H9 (cell line): ENCODE measurements at regions not wholly inside any gene's neighbourhood (a gene's known extent, or its start where the extent isn't known, plus 50 kb on each side); places are given as distances from the start of the nearest gene placed in this dataset.

Source experiments
- DNase-seq: peaks from one replicate; pipeline ENCODE4 v3.0.0-alpha.2; 2017
- H2AFZ ChIP-seq: one replicate; pipeline ENCODE4 v1.6.1; 2013; ENCODE audit warnings: mild to moderate bottlenecking, low read length, control low read depth, moderate library complexity
- H2AK5ac ChIP-seq: 2 replicates; pipeline ENCODE4 v1.6.1; 2013; ENCODE audit warnings: low read length, control low read depth, mixed read lengths; ENCODE audit not compliant: insufficient read length
- H2BK120ac ChIP-seq: one replicate; pipeline ENCODE4 v1.6.1; 2013; ENCODE audit warnings: low read depth, mild to moderate bottlenecking, low read length, control low read depth, inconsistent platforms; ENCODE audit not compliant: poor library complexity, severe bottlenecking
- H2BK12ac ChIP-seq: 2 replicates; pipeline ENCODE4 v1.6.1; 2013; ENCODE audit warnings: low read length, control low read depth, mixed read lengths, low read depth; ENCODE audit not compliant: insufficient read length
- H2BK15ac ChIP-seq: 2 replicates; pipeline ENCODE4 v1.6.1; 2013; ENCODE audit warnings: low read depth, low read length, control low read depth
- H2BK20ac ChIP-seq: one replicate; pipeline ENCODE4 v1.6.1; 2013; ENCODE audit warnings: low read depth, mild to moderate bottlenecking, low read length, control low read depth, inconsistent platforms; ENCODE audit not compliant: poor library complexity, severe bottlenecking
- H2BK5ac ChIP-seq: 2 replicates; pipeline ENCODE4 v1.6.1; 2013; ENCODE audit warnings: low read length, control low read depth, mixed read lengths; ENCODE audit not compliant: insufficient read length
- H3K14ac ChIP-seq: 2 replicates; pipeline ENCODE4 v1.6.1; 2013; ENCODE audit warnings: low read length, control low read depth; ENCODE audit not compliant: insufficient read depth
- H3K18ac ChIP-seq: 2 replicates; pipeline ENCODE4 v1.6.1; 2013; ENCODE audit warnings: low read depth, mild to moderate bottlenecking, mixed read lengths, low read length, control low read depth; ENCODE audit not compliant: insufficient read length
- H3K23ac ChIP-seq: 2 replicates; pipeline ENCODE4 v1.6.1; 2013; ENCODE audit warnings: low read length, control low read depth, mixed read lengths, low read depth; ENCODE audit not compliant: insufficient read length
- H3K23me2 ChIP-seq: 2 replicates; pipeline ENCODE4 v1.6.1; 2013; ENCODE audit warnings: low read depth, mild to moderate bottlenecking, mixed read lengths, low read length, control low read depth; ENCODE audit not compliant: insufficient read length, poor library complexity, severe bottlenecking
- H3K27ac ChIP-seq: 2 replicates; pipeline ENCODE4 v1.5.1; 2013; ENCODE audit warnings: low read length, control low read depth, mixed read lengths, low read depth; ENCODE audit not compliant: insufficient read length
- H3K27me3 ChIP-seq: 2 replicates; pipeline ENCODE4 v1.6.1; 2013; ENCODE audit warnings: low read length, control low read depth, inconsistent platforms; ENCODE audit not compliant: insufficient read depth
- H3K4ac ChIP-seq: 2 replicates; pipeline ENCODE4 v1.6.1; 2013; ENCODE audit warnings: low read depth, mild to moderate bottlenecking, control low read depth, inconsistent platforms, low read length, moderate library complexity
- H3K4me1 ChIP-seq: 2 replicates; pipeline ENCODE4 v1.6.1; 2013; ENCODE audit warnings: low read length, control low read depth, inconsistent platforms; ENCODE audit not compliant: insufficient read depth
- H3K4me2 ChIP-seq: 2 replicates; pipeline ENCODE4 v1.6.1; 2013; ENCODE audit warnings: low read length, control low read depth, mixed read lengths; ENCODE audit not compliant: insufficient read length, insufficient read depth
- H3K56ac ChIP-seq: 2 replicates; pipeline ENCODE4 v1.6.1; 2013; ENCODE audit warnings: low read depth, mild to moderate bottlenecking, mixed read lengths, low read length, control low read depth; ENCODE audit not compliant: insufficient read length
- H3K79me1 ChIP-seq: 2 replicates; pipeline ENCODE4 v1.6.1; 2013; ENCODE audit warnings: low read depth, mild to moderate bottlenecking, moderate library complexity, low read length, control low read depth, inconsistent platforms; ENCODE audit not compliant: insufficient read depth, poor library complexity, severe bottlenecking
- H3K79me2 ChIP-seq: 2 replicates; pipeline ENCODE4 v1.6.1; 2013; ENCODE audit warnings: low read length, control low read depth, inconsistent platforms; ENCODE audit not compliant: insufficient read depth
- H3K9ac ChIP-seq: 2 replicates; pipeline ENCODE4 v1.6.1; 2013; ENCODE audit warnings: low read length, control low read depth, mixed read lengths; ENCODE audit not compliant: insufficient read length; ENCODE audit errors: extremely low read depth
- H3K9me3 ChIP-seq: one replicate; pipeline ENCODE4 v1.6.1; 2013; ENCODE audit warnings: low read depth, low read length, inconsistent platforms; ENCODE audit not compliant: control insufficient read depth
- H3T11ph ChIP-seq: one replicate; pipeline ENCODE4 v1.6.1; 2013; ENCODE audit warnings: mild to moderate bottlenecking, low read length, control low read depth, inconsistent platforms
- H4K20me1 ChIP-seq: one replicate; pipeline ENCODE4 v1.6.1; 2013; ENCODE audit not compliant: control insufficient read depth, insufficient read length, insufficient read depth
- H4K5ac ChIP-seq: 2 replicates; pipeline ENCODE4 v1.6.1; 2013; ENCODE audit warnings: low read depth, mild to moderate bottlenecking, mixed read lengths, low read length, control low read depth; ENCODE audit not compliant: insufficient read length
- H4K8ac ChIP-seq: replicated peaks from 2 replicates; pipeline ENCODE4 v1.6.1; 2013; ENCODE audit warnings: low read length, control low read depth, mixed read lengths, low read depth; ENCODE audit not compliant: insufficient read length
- H4K91ac ChIP-seq: 2 replicates; pipeline ENCODE4 v1.6.1; 2013; ENCODE audit warnings: low read depth, mild to moderate bottlenecking, moderate library complexity, mixed read lengths, low read length, control low read depth; ENCODE audit not compliant: insufficient read length
- H3K27ac Mint-ChIP-seq, 3 experiments: 2 replicates in 2 of 3; 3 replicates in 1 of 3; pipeline ENCODE4 v1.8.0; 2020 to 2021; ENCODE audit warnings: mixed read lengths in 3 of 3, mild to moderate bottlenecking in 1 of 3, moderate library complexity in 1 of 3
- H3K27me3 Mint-ChIP-seq: 2 replicates; pipeline ENCODE4 v1.8.0; 2021; ENCODE audit warnings: low read depth, mild to moderate bottlenecking, moderate library complexity, mixed read lengths
- H3K36me3 Mint-ChIP-seq, 3 experiments: 2 replicates in 2 of 3; 3 replicates in 1 of 3; pipeline ENCODE4 v1.8.0; 2020 to 2021; ENCODE audit warnings: low read depth in 3 of 3, mixed read lengths in 3 of 3; ENCODE audit not compliant: insufficient read depth in 1 of 3
- H3K4me1 Mint-ChIP-seq, 2 experiments: 2 replicates each; pipeline ENCODE4 v1.8.0; 2020; ENCODE audit warnings: mixed read lengths in 2 of 2
- H3K4me3 Mint-ChIP-seq, 2 experiments: 2 replicates in 1 of 2; 3 replicates in 1 of 2; pipeline ENCODE4 v1.8.0; 2020 to 2021; ENCODE audit warnings: mild to moderate bottlenecking in 2 of 2, mixed read lengths in 2 of 2, moderate library complexity in 1 of 2
- H3K9me3 Mint-ChIP-seq, 2 experiments: 2 replicates in 1 of 2; 3 replicates in 1 of 2; pipeline ENCODE4 v1.8.0; 2020; ENCODE audit warnings: mild to moderate bottlenecking in 2 of 2, mixed read lengths in 2 of 2, moderate library complexity in 1 of 2
- CTCF ChIP-seq: fragments of 200-600 bp; sonication (generic); conservative IDR thresholded peaks from 3 replicates; pipeline ENCODE4 v1.8.0; 2021; ENCODE audit warnings: antibody characterized with exemption, mild to moderate bottlenecking
- WGBS: extraction: QIAGEN DNeasy Blood & Tissue Kit; methylation state at CpG from one replicate; pipeline ENCODE4 v1.1.7; 2013; ENCODE audit warnings: missing lambda C conversion rate, low lambda C conversion rate, mixed read lengths; ENCODE audit not compliant: insufficient read length; ENCODE audit errors: extremely low coverage; 5-methylcytosine and 5-hydroxymethylcytosine counted together

GRCh38 chr10:64376167-64376566 lies 855.0 kb downstream of the REEP3 start:
- Histone ChIP-seq H2BK120ac (no peak overlapping the region), H3T11ph (no peak overlapping the region), H3K9me3 (no peaks in the 10 kb centered on the region), H3K56ac (no peak overlapping the region), H2BK15ac (no peak overlapping the region), H3K18ac (no peak overlapping the region), H4K8ac (no peak overlapping the region), H3K9ac (no peak overlapping the region), H3K23me2 (no peaks in the 10 kb centered on the region), H3K4me1 (no peaks in the 10 kb centered on the region), H4K20me1 (no peaks in the 10 kb centered on the region), H3K14ac (no peak overlapping the region), H3K23ac (no peak overlapping the region), H2BK20ac (no peak overlapping the region), H2AK5ac (no peak overlapping the region), H4K5ac (no peak overlapping the region), H2BK5ac (no peak overlapping the region), H3K27me3 (no peaks in the 10 kb centered on the region), H3K4ac (no peak overlapping the region), H2AFZ (no peak overlapping the region), H3K79me1 (no peaks in the 10 kb centered on the region), H4K91ac (no peak overlapping the region), H3K79me2 (no peaks in the 10 kb centered on the region), H2BK12ac (no peak overlapping the region), H3K27ac (no peak overlapping the region), H3K4me2 (no peak overlapping the region)
- H3K27ac Mint-ChIP-seq = no peak overlapping the region
- WGBS = no CpG with 5 or more reads among the region's 4 CpGs
- H3K4me1 Mint-ChIP-seq = peaks cover 6 to 10% of the 10 kb centered on the region in 2 experiments
- TF ChIP-seq CTCF = peak; percentile 61
- no peaks in the 10 kb centered on the region for H3K9me3 Mint-ChIP-seq
- peak; percentile 34 for DNase-seq
- no peak overlapping the region for H3K4me3 Mint-ChIP-seq
- no peaks in the 10 kb centered on the region for H3K36me3 Mint-ChIP-seq
- no peaks in the 10 kb centered on the region for H3K27me3 Mint-ChIP-seq
